MM.1S (cell line): ENCODE measurements at regions not wholly inside any gene's neighbourhood (a gene's known extent, or its start where the extent isn't known, plus 50 kb on each side); places are given as distances from the start of the nearest gene placed in this dataset.

Source experiments
- DNase-seq: peaks from one replicate; pipeline ENCODE4 v3.0.0-alpha.2; 2015
- H2AFZ ChIP-seq: fragments of 300-600 bp; sonication (generic); 2 replicates; pipeline ENCODE4 v1.6.0; 2016; ENCODE audit warnings: antibody characterized with exemption, low read length
- H3F3A ChIP-seq: fragments of 300-600 bp; sonication (generic); 2 replicates; pipeline ENCODE4 v1.6.1; 2016; ENCODE audit warnings: mild to moderate bottlenecking, antibody characterized with exemption, low read length, moderate library complexity, mixed read lengths; ENCODE audit not compliant: insufficient read depth
- H3K27ac ChIP-seq: fragments of 300-600 bp; sonication (generic); 2 replicates; pipeline ENCODE4 v1.5.1; 2016; ENCODE audit warnings: mild to moderate bottlenecking, low read length
- H3K27me3 ChIP-seq: fragments of 300-600 bp; sonication (generic); replicated peaks from 2 replicates; pipeline ENCODE4 v1.6.0; 2016; ENCODE audit warnings: low read length; ENCODE audit not compliant: insufficient read depth
- H3K36me3 ChIP-seq: fragments of 300-600 bp; sonication (generic); replicated peaks from 2 replicates; pipeline ENCODE4 v1.6.1; 2016; ENCODE audit warnings: mild to moderate bottlenecking, low read length, mixed read lengths; ENCODE audit not compliant: insufficient read depth
- H3K4me1 ChIP-seq: fragments of 300-600 bp; sonication (generic); 2 replicates; pipeline ENCODE4 v1.6.1; 2016; ENCODE audit warnings: low read length, mixed read lengths
- H3K4me2 ChIP-seq: fragments of 300-600 bp; sonication (generic); 2 replicates; pipeline ENCODE4 v1.6.0; 2016; ENCODE audit warnings: low read depth, low read length
- H3K4me3 ChIP-seq: fragments of 300-600 bp; sonication (generic); 2 replicates; pipeline ENCODE4 v1.5.1; 2016; ENCODE audit warnings: low read length, mixed read lengths
- H3K79me2 ChIP-seq: fragments of 300-600 bp; sonication (generic); 2 replicates; pipeline ENCODE4 v1.6.1; 2016; ENCODE audit warnings: mixed run types, low read length, mixed read lengths
- H3K9ac ChIP-seq: fragments of 300-600 bp; sonication (generic); 2 replicates; pipeline ENCODE4 v1.6.1; 2016; ENCODE audit warnings: low read length, mixed read lengths
- H3K9me2 ChIP-seq: fragments of 300-600 bp; sonication (generic); replicated peaks from 2 replicates; pipeline ENCODE4 v1.6.1; 2016; ENCODE audit warnings: mild to moderate bottlenecking, low read length, mixed read lengths; ENCODE audit not compliant: insufficient read depth
- H3K9me3 ChIP-seq: fragments of 300-600 bp; sonication (generic); replicated peaks from 2 replicates; pipeline ENCODE4 v1.6.1; 2016; ENCODE audit warnings: mild to moderate bottlenecking, low read length, mixed read lengths; ENCODE audit not compliant: insufficient read depth
- H4K20me1 ChIP-seq: fragments of 300-600 bp; sonication (generic); 2 replicates; pipeline ENCODE4 v1.6.1; 2016; ENCODE audit warnings: mild to moderate bottlenecking, low read length, moderate library complexity, mixed read lengths; ENCODE audit not compliant: insufficient read depth
- CTCF ChIP-seq: fragments of 300-600 bp; sonication (generic); IDR thresholded peaks from 2 replicates; pipeline ENCODE4 v1.5.1; 2016; ENCODE audit warnings: antibody characterized with exemption, low read length, mixed read lengths
- EZH2 ChIP-seq: fragments of 300-600 bp; sonication (generic); optimal IDR thresholded peaks from 2 replicates; pipeline ENCODE3; 2017; ENCODE audit warnings: low read depth, mild to moderate bottlenecking, antibody characterized with exemption, low read length, mixed read lengths
- EZH2phosphoT487 ChIP-seq: fragments of 300-600 bp; sonication (generic); IDR thresholded peaks from 2 replicates; pipeline ENCODE4 v1.6.1; 2018; ENCODE audit warnings: antibody characterized with exemption, low read length

- no peak overlapping the region for H3K9ac ChIP-seq
- no peak for DNase-seq
- no peaks in the 10 kb centered on the region for H3K9me3 ChIP-seq
- no peak overlapping the region for H3K27ac ChIP-seq
- no peaks in the 10 kb centered on the region for H3K27me3 ChIP-seq
- H3K4me3 ChIP-seq: no peak overlapping the region
- no peaks in the 10 kb centered on the region for H3K4me1 ChIP-seq
- no peaks in the 10 kb centered on the region for H4K20me1 ChIP-seq
- TF ChIP-seq CTCF (no peak), EZH2phosphoT487 (no peak), EZH2 (no peak)
- H2AFZ ChIP-seq: no peak overlapping the region
- H3K79me2 ChIP-seq: no peaks in the 10 kb centered on the region
- H3F3A ChIP-seq: no peaks in the 10 kb centered on the region
- H3K9me2 ChIP-seq: no peaks in the 10 kb centered on the region
- no peaks in the 10 kb centered on the region for H3K36me3 ChIP-seq
- H3K4me2 ChIP-seq: no peak overlapping the region
Measured at GRCh38 chr6:160804639-160805038, 102.6 kb downstream of the PLG start.

GRCh38 chr6:160808263-160808662 lies 106.2 kb downstream of the PLG start:
- no peaks in the 10 kb centered on the region for H3F3A ChIP-seq
- TF ChIP-seq CTCF (no peak), EZH2phosphoT487 (no peak), EZH2 (no peak)
- no peaks in the 10 kb centered on the region for H3K27me3 ChIP-seq
- no peaks in the 10 kb centered on the region for H3K4me1 ChIP-seq
- no peak overlapping the region for H3K4me3 ChIP-seq
- H2AFZ ChIP-seq: no peak overlapping the region
- H3K36me3 ChIP-seq: no peaks in the 10 kb centered on the region
- DNase-seq: no peak
- no peaks in the 10 kb centered on the region for H3K79me2 ChIP-seq
- H3K9me3 ChIP-seq: no peaks in the 10 kb centered on the region
- no peak overlapping the region for H3K4me2 ChIP-seq
- H3K9ac ChIP-seq: no peak overlapping the region
- H3K27ac ChIP-seq: no peak overlapping the region
- H4K20me1 ChIP-seq: no peaks in the 10 kb centered on the region
- no peaks in the 10 kb centered on the region for H3K9me2 ChIP-seq

GRCh38 chr6:160810238-160810637 lies 108.2 kb downstream of the PLG start:
- no peaks in the 10 kb centered on the region for H3K4me1 ChIP-seq
- H3K36me3 ChIP-seq: no peaks in the 10 kb centered on the region

More at GRCh38 chr6:160810238-160810637, 108.2 kb downstream of the PLG start:
- no peak overlapping the region for H3K4me3 ChIP-seq
- no peaks in the 10 kb centered on the region for H3K9me3 ChIP-seq
- DNase-seq: no peak
- H3K9ac ChIP-seq: no peak overlapping the region
- no peaks in the 10 kb centered on the region for H3K79me2 ChIP-seq
- H2AFZ ChIP-seq: no peak overlapping the region
- H3K27ac ChIP-seq: no peak overlapping the region
- no peaks in the 10 kb centered on the region for H3K27me3 ChIP-seq
- TF ChIP-seq EZH2phosphoT487 (no peak), EZH2 (no peak), CTCF (no peak)
- H3K9me2 ChIP-seq: no peaks in the 10 kb centered on the region
- no peaks in the 10 kb centered on the region for H4K20me1 ChIP-seq
- H3F3A ChIP-seq: no peaks in the 10 kb centered on the region
- no peak overlapping the region for H3K4me2 ChIP-seq
